Osteoblast (primary cell): ENCODE measurements at regions not wholly inside any gene's neighbourhood (a gene's known extent, or its start where the extent isn't known, plus 50 kb on each side); places are given as distances from the start of the nearest gene placed in this dataset.

Source experiments
- DNase-seq: peaks from one replicate; pipeline ENCODE4 v3.0.0; 2011; ENCODE audit warnings: low spot score, mixed read lengths; ENCODE audit not compliant: insufficient read length; ENCODE audit errors: missing footprints
- H2AFZ ChIP-seq: 2 replicates; pipeline ENCODE4 v1.6.0; 2011; ENCODE audit warnings: mild to moderate bottlenecking, low read length
- H3K27ac ChIP-seq: 2 replicates; pipeline ENCODE4 v1.5.1; 2011; ENCODE audit warnings: mild to moderate bottlenecking, low read depth, low read length, moderate library complexity
- H3K27me3 ChIP-seq: 2 replicates; pipeline ENCODE4 v1.6.0; 2012; ENCODE audit warnings: mild to moderate bottlenecking, control low read depth, inconsistent platforms, low read length, moderate library complexity; ENCODE audit not compliant: insufficient read depth
- H3K36me3 ChIP-seq: 2 replicates; pipeline ENCODE4 v1.5.1; 2011; ENCODE audit warnings: mild to moderate bottlenecking, low read length, control low read depth, moderate library complexity; ENCODE audit not compliant: insufficient read depth
- H3K4me1 ChIP-seq: 2 replicates; pipeline ENCODE4 v1.5.1; 2011; ENCODE audit warnings: mild to moderate bottlenecking, low read length, control low read depth, moderate library complexity; ENCODE audit not compliant: insufficient read depth
- H3K4me2 ChIP-seq: 2 replicates; pipeline ENCODE4 v1.6.0; 2011; ENCODE audit warnings: mild to moderate bottlenecking, low read length; ENCODE audit not compliant: insufficient read depth
- H3K4me3 ChIP-seq: fragments of 200-600 bp; sonication (generic); 3 replicates; pipeline ENCODE4 v1.5.1; 2012; ENCODE audit warnings: mild to moderate bottlenecking, low read length, inconsistent platforms; ENCODE audit not compliant: insufficient read depth
- H3K79me2 ChIP-seq: 2 replicates; pipeline ENCODE4 v1.6.0; 2012; ENCODE audit warnings: mild to moderate bottlenecking, low read length, control low read depth, inconsistent platforms; ENCODE audit not compliant: insufficient read depth
- H3K9me3 ChIP-seq: 2 replicates; pipeline ENCODE4 v1.5.1; 2011; ENCODE audit warnings: low read depth, low read length, control low read depth
- H4K20me1 ChIP-seq: 2 replicates; pipeline ENCODE4 v1.6.0; 2012; ENCODE audit warnings: mild to moderate bottlenecking, low read length, control low read depth; ENCODE audit not compliant: insufficient read depth
- TF ChIP-seq, protein P1 (sequence below): IDR thresholded peaks from 2 replicates; pipeline ENCODE4 v1.5.1; 2011; ENCODE audit warnings: mild to moderate bottlenecking, low read depth, low read length, moderate library complexity; ENCODE audit errors: extremely low read depth

DNA sequence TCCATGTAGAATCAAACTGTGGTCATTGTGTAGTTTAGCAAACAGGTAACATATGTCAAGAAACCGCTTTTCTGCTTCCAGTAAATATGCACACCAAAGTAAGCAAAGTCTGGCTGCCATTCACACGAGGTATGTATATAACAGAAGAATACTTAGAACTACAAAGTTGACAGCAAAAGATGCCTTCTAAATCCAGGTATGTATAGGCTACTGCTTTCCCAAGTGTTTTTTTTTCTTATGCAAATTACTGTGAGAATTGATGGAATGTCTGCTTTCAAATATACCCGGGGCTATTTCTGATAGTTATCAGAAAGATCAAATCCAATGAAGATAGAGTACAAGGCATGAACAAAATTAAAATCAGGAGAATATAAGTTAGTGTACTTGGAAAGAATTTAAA lies 229.2 kb downstream of the HACE1 start:
- H3K9me3 ChIP-seq: no peaks in the 10 kb centered on the region
- no peaks in the 10 kb centered on the region for H3K79me2 ChIP-seq
- H3K27me3 ChIP-seq: no peaks in the 10 kb centered on the region
- H4K20me1 ChIP-seq: no peaks in the 10 kb centered on the region
- no peak for DNase-seq
- no peak overlapping the region for H3K27ac ChIP-seq
- H3K36me3 ChIP-seq: no peaks in the 10 kb centered on the region
- H3K4me1 ChIP-seq: no peaks in the 10 kb centered on the region
- no peak overlapping the region for H2AFZ ChIP-seq
- TF ChIP-seq, protein P1, sequence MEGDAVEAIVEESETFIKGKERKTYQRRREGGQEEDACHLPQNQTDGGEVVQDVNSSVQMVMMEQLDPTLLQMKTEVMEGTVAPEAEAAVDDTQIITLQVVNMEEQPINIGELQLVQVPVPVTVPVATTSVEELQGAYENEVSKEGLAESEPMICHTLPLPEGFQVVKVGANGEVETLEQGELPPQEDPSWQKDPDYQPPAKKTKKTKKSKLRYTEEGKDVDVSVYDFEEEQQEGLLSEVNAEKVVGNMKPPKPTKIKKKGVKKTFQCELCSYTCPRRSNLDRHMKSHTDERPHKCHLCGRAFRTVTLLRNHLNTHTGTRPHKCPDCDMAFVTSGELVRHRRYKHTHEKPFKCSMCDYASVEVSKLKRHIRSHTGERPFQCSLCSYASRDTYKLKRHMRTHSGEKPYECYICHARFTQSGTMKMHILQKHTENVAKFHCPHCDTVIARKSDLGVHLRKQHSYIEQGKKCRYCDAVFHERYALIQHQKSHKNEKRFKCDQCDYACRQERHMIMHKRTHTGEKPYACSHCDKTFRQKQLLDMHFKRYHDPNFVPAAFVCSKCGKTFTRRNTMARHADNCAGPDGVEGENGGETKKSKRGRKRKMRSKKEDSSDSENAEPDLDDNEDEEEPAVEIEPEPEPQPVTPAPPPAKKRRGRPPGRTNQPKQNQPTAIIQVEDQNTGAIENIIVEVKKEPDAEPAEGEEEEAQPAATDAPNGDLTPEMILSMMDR: no peak
- no peak overlapping the region for H3K4me2 ChIP-seq
- no peak overlapping the region for H3K4me3 ChIP-seq

DNA sequence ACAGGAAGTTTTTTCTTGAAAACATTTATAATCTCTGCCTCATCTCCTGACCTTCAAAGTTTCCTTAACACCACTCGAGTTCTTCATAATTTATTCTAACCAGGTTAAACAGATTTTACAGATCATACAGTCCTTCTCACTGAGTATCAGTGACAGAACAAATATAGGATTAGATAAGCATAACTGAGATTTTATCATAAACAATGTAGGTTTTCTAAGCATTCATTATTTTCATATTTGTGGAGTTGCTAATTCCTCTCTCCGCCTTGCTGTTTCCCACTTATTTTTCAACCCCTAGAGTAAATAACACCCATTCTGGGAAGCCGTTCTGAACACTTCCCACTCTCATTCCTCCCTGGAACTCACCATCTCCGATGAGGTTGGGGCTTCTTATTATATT lies 229.9 kb downstream of the HACE1 start:
- no peak overlapping the region for H3K4me2 ChIP-seq
- H3K36me3 ChIP-seq: no peaks in the 10 kb centered on the region
- no peaks in the 10 kb centered on the region for H4K20me1 ChIP-seq
- no peaks in the 10 kb centered on the region for H3K9me3 ChIP-seq
- no peak overlapping the region for H3K27ac ChIP-seq
- TF ChIP-seq, protein P1: no peak
- no peak for DNase-seq
- H3K79me2 ChIP-seq: no peaks in the 10 kb centered on the region
- H3K4me1 ChIP-seq: no peaks in the 10 kb centered on the region
- H2AFZ ChIP-seq: no peak overlapping the region
- H3K4me3 ChIP-seq: no peak overlapping the region
- H3K27me3 ChIP-seq: no peaks in the 10 kb centered on the region

DNA sequence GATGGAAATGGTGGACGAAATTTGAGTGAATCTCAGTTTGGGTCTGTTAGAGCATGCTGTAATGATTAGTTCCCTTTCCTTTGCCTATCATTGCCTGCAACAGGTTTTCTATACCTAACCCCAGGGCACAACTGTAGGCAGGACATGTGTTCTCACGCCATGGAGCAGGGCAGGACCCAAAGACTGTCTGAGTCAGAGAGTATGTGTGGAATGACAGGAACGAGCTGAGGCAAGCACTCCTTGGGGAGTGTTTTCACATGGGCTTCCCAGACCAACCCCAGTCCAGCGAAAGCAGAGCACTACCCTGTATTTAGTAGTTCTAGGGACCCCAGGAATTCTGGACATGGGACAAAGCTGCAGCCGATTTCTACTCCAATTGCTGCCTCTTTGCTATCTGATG lies 234.2 kb downstream of the HACE1 start:
- peak; percentile 3 for DNase-seq
- Histone ChIP-seq H3K27ac (no peak overlapping the region), H3K36me3 (no peaks in the 10 kb centered on the region), H2AFZ (no peak overlapping the region), H3K4me3 (no peak overlapping the region), H3K27me3 (no peaks in the 10 kb centered on the region), H3K79me2 (no peaks in the 10 kb centered on the region), H4K20me1 (no peaks in the 10 kb centered on the region), H3K4me1 (no peaks in the 10 kb centered on the region), H3K4me2 (no peak overlapping the region), H3K9me3 (no peaks in the 10 kb centered on the region)
- TF ChIP-seq, protein P1: no peak

DNA sequence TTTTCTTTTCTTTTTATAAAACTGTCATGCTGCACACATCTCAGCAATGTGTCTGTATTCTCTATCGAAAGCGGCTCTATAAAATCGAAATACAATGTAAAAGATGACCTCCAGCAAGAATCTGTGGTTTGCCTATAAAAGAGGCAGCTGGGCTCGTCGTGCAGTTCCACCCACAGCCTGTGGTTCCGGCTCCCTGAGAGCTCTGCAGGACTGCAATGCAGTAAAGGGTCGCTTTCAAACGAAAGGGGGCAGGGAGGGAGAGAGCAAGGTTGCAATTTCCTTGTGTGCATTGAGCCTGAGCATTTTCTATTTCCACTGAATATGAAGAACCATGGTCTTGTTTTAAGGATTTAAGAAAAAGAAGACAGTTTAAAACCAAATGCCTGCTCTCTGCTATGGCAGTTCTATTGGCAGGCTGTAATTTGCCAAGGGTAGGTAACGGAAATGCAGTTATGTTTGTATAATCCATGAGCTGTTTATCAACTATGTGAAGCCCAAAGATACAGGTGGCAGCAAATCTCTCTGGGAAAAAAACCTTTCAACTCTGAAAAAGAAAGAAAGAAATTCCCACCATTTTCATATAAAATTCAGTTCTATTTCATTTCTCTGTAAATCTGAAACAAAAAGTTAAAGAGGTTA lies 236.5 kb downstream of the HACE1 start:
- H3K9me3 ChIP-seq: no peaks in the 10 kb centered on the region
- TF ChIP-seq, protein P1: peak; percentile 4
- no peak for DNase-seq
- H3K4me1 ChIP-seq: no peaks in the 10 kb centered on the region
- no peaks in the 10 kb centered on the region for H3K36me3 ChIP-seq
- H2AFZ ChIP-seq: no peak overlapping the region
- H3K4me2 ChIP-seq: peak overlapping the region; percentile 31
- H3K27me3 ChIP-seq: no peaks in the 10 kb centered on the region
- H3K79me2 ChIP-seq: no peaks in the 10 kb centered on the region
- H4K20me1 ChIP-seq: no peaks in the 10 kb centered on the region
- H3K27ac ChIP-seq: no peak overlapping the region
- no peak overlapping the region for H3K4me3 ChIP-seq
